H9 (cell line): ENCODE measurements at regions not wholly inside any gene's neighbourhood (a gene's known extent, or its start where the extent isn't known, plus 50 kb on each side); places are given as distances from the start of the nearest gene placed in this dataset.

Experiments used
- DNase-seq: peaks from one replicate; pipeline ENCODE4 v3.0.0-alpha.2; 2017
- H2AFZ ChIP-seq: one replicate; pipeline ENCODE4 v1.6.1; 2013; ENCODE audit warnings: mild to moderate bottlenecking, low read length, control low read depth, moderate library complexity
- H2AK5ac ChIP-seq: 2 replicates; pipeline ENCODE4 v1.6.1; 2013; ENCODE audit warnings: low read length, control low read depth, mixed read lengths; ENCODE audit not compliant: insufficient read length
- H2BK120ac ChIP-seq: one replicate; pipeline ENCODE4 v1.6.1; 2013; ENCODE audit warnings: low read depth, mild to moderate bottlenecking, low read length, control low read depth, inconsistent platforms; ENCODE audit not compliant: poor library complexity, severe bottlenecking
- H2BK12ac ChIP-seq: 2 replicates; pipeline ENCODE4 v1.6.1; 2013; ENCODE audit warnings: low read length, control low read depth, mixed read lengths, low read depth; ENCODE audit not compliant: insufficient read length
- H2BK15ac ChIP-seq: 2 replicates; pipeline ENCODE4 v1.6.1; 2013; ENCODE audit warnings: low read depth, low read length, control low read depth
- H2BK20ac ChIP-seq: one replicate; pipeline ENCODE4 v1.6.1; 2013; ENCODE audit warnings: low read depth, mild to moderate bottlenecking, low read length, control low read depth, inconsistent platforms; ENCODE audit not compliant: poor library complexity, severe bottlenecking
- H2BK5ac ChIP-seq: 2 replicates; pipeline ENCODE4 v1.6.1; 2013; ENCODE audit warnings: low read length, control low read depth, mixed read lengths; ENCODE audit not compliant: insufficient read length
- H3K14ac ChIP-seq: 2 replicates; pipeline ENCODE4 v1.6.1; 2013; ENCODE audit warnings: low read length, control low read depth; ENCODE audit not compliant: insufficient read depth
- H3K18ac ChIP-seq: 2 replicates; pipeline ENCODE4 v1.6.1; 2013; ENCODE audit warnings: low read depth, mild to moderate bottlenecking, mixed read lengths, low read length, control low read depth; ENCODE audit not compliant: insufficient read length
- H3K23ac ChIP-seq: 2 replicates; pipeline ENCODE4 v1.6.1; 2013; ENCODE audit warnings: low read length, control low read depth, mixed read lengths, low read depth; ENCODE audit not compliant: insufficient read length
- H3K23me2 ChIP-seq: 2 replicates; pipeline ENCODE4 v1.6.1; 2013; ENCODE audit warnings: low read depth, mild to moderate bottlenecking, mixed read lengths, low read length, control low read depth; ENCODE audit not compliant: insufficient read length, poor library complexity, severe bottlenecking
- H3K27ac ChIP-seq: 2 replicates; pipeline ENCODE4 v1.5.1; 2013; ENCODE audit warnings: low read length, control low read depth, mixed read lengths, low read depth; ENCODE audit not compliant: insufficient read length
- H3K27me3 ChIP-seq: 2 replicates; pipeline ENCODE4 v1.6.1; 2013; ENCODE audit warnings: low read length, control low read depth, inconsistent platforms; ENCODE audit not compliant: insufficient read depth
- H3K4ac ChIP-seq: 2 replicates; pipeline ENCODE4 v1.6.1; 2013; ENCODE audit warnings: low read depth, mild to moderate bottlenecking, control low read depth, inconsistent platforms, low read length, moderate library complexity
- H3K4me1 ChIP-seq: 2 replicates; pipeline ENCODE4 v1.6.1; 2013; ENCODE audit warnings: low read length, control low read depth, inconsistent platforms; ENCODE audit not compliant: insufficient read depth
- H3K4me2 ChIP-seq: 2 replicates; pipeline ENCODE4 v1.6.1; 2013; ENCODE audit warnings: low read length, control low read depth, mixed read lengths; ENCODE audit not compliant: insufficient read length, insufficient read depth
- H3K56ac ChIP-seq: 2 replicates; pipeline ENCODE4 v1.6.1; 2013; ENCODE audit warnings: low read depth, mild to moderate bottlenecking, mixed read lengths, low read length, control low read depth; ENCODE audit not compliant: insufficient read length
- H3K79me1 ChIP-seq: 2 replicates; pipeline ENCODE4 v1.6.1; 2013; ENCODE audit warnings: low read depth, mild to moderate bottlenecking, moderate library complexity, low read length, control low read depth, inconsistent platforms; ENCODE audit not compliant: insufficient read depth, poor library complexity, severe bottlenecking
- H3K79me2 ChIP-seq: 2 replicates; pipeline ENCODE4 v1.6.1; 2013; ENCODE audit warnings: low read length, control low read depth, inconsistent platforms; ENCODE audit not compliant: insufficient read depth
- H3K9ac ChIP-seq: 2 replicates; pipeline ENCODE4 v1.6.1; 2013; ENCODE audit warnings: low read length, control low read depth, mixed read lengths; ENCODE audit not compliant: insufficient read length; ENCODE audit errors: extremely low read depth
- H3K9me3 ChIP-seq: one replicate; pipeline ENCODE4 v1.6.1; 2013; ENCODE audit warnings: low read depth, low read length, inconsistent platforms; ENCODE audit not compliant: control insufficient read depth
- H3T11ph ChIP-seq: one replicate; pipeline ENCODE4 v1.6.1; 2013; ENCODE audit warnings: mild to moderate bottlenecking, low read length, control low read depth, inconsistent platforms
- H4K20me1 ChIP-seq: one replicate; pipeline ENCODE4 v1.6.1; 2013; ENCODE audit not compliant: control insufficient read depth, insufficient read length, insufficient read depth
- H4K5ac ChIP-seq: 2 replicates; pipeline ENCODE4 v1.6.1; 2013; ENCODE audit warnings: low read depth, mild to moderate bottlenecking, mixed read lengths, low read length, control low read depth; ENCODE audit not compliant: insufficient read length
- H4K8ac ChIP-seq: replicated peaks from 2 replicates; pipeline ENCODE4 v1.6.1; 2013; ENCODE audit warnings: low read length, control low read depth, mixed read lengths, low read depth; ENCODE audit not compliant: insufficient read length
- H4K91ac ChIP-seq: 2 replicates; pipeline ENCODE4 v1.6.1; 2013; ENCODE audit warnings: low read depth, mild to moderate bottlenecking, moderate library complexity, mixed read lengths, low read length, control low read depth; ENCODE audit not compliant: insufficient read length
- H3K27ac Mint-ChIP-seq, 3 experiments: 2 replicates in 2 of 3; 3 replicates in 1 of 3; pipeline ENCODE4 v1.8.0; 2020 to 2021; ENCODE audit warnings: mixed read lengths in 3 of 3, mild to moderate bottlenecking in 1 of 3, moderate library complexity in 1 of 3
- H3K27me3 Mint-ChIP-seq: 2 replicates; pipeline ENCODE4 v1.8.0; 2021; ENCODE audit warnings: low read depth, mild to moderate bottlenecking, moderate library complexity, mixed read lengths
- H3K36me3 Mint-ChIP-seq, 3 experiments: 2 replicates in 2 of 3; 3 replicates in 1 of 3; pipeline ENCODE4 v1.8.0; 2020 to 2021; ENCODE audit warnings: low read depth in 3 of 3, mixed read lengths in 3 of 3; ENCODE audit not compliant: insufficient read depth in 1 of 3
- H3K4me1 Mint-ChIP-seq, 2 experiments: 2 replicates each; pipeline ENCODE4 v1.8.0; 2020; ENCODE audit warnings: mixed read lengths in 2 of 2
- H3K4me3 Mint-ChIP-seq, 2 experiments: 2 replicates in 1 of 2; 3 replicates in 1 of 2; pipeline ENCODE4 v1.8.0; 2020 to 2021; ENCODE audit warnings: mild to moderate bottlenecking in 2 of 2, mixed read lengths in 2 of 2, moderate library complexity in 1 of 2
- H3K9me3 Mint-ChIP-seq, 2 experiments: 2 replicates in 1 of 2; 3 replicates in 1 of 2; pipeline ENCODE4 v1.8.0; 2020; ENCODE audit warnings: mild to moderate bottlenecking in 2 of 2, mixed read lengths in 2 of 2, moderate library complexity in 1 of 2
- WGBS: extraction: QIAGEN DNeasy Blood & Tissue Kit; methylation state at CpG from one replicate; pipeline ENCODE4 v1.1.7; 2013; ENCODE audit warnings: missing lambda C conversion rate, low lambda C conversion rate, mixed read lengths; ENCODE audit not compliant: insufficient read length; ENCODE audit errors: extremely low coverage; 5-methylcytosine and 5-hydroxymethylcytosine counted together
- TF ChIP-seq, protein P1 (sequence below): fragments of 200-600 bp; sonication (generic); conservative IDR thresholded peaks from 3 replicates; pipeline ENCODE4 v1.8.0; 2021; ENCODE audit warnings: antibody characterized with exemption, mild to moderate bottlenecking

GRCh38 chr10:57884965-57885617 lies 382.6 kb downstream of the IPMK start:
- Mint-ChIP-seq H3K4me1 (no peaks in the 10 kb centered on the region), H3K36me3 (peaks cover 0 to 6% (median 0%) of the 10 kb centered on the region in 3 experiments; a peak in 2 of 7 replicates), H3K4me3 (no peak overlapping the region), H3K27me3 (no peaks in the 10 kb centered on the region), H3K9me3 (peaks cover 6 to 14% of the 10 kb centered on the region in 2 experiments; a peak in 4 of 5 replicates), H3K27ac (no peak overlapping the region)
- H3K23ac ChIP-seq: no peak overlapping the region
- no peak overlapping the region for H3K9ac ChIP-seq
- no peak overlapping the region for H2BK20ac ChIP-seq
- H3K27me3 ChIP-seq: no peaks in the 10 kb centered on the region
- no peaks in the 10 kb centered on the region for H4K20me1 ChIP-seq
- TF ChIP-seq, protein P1, sequence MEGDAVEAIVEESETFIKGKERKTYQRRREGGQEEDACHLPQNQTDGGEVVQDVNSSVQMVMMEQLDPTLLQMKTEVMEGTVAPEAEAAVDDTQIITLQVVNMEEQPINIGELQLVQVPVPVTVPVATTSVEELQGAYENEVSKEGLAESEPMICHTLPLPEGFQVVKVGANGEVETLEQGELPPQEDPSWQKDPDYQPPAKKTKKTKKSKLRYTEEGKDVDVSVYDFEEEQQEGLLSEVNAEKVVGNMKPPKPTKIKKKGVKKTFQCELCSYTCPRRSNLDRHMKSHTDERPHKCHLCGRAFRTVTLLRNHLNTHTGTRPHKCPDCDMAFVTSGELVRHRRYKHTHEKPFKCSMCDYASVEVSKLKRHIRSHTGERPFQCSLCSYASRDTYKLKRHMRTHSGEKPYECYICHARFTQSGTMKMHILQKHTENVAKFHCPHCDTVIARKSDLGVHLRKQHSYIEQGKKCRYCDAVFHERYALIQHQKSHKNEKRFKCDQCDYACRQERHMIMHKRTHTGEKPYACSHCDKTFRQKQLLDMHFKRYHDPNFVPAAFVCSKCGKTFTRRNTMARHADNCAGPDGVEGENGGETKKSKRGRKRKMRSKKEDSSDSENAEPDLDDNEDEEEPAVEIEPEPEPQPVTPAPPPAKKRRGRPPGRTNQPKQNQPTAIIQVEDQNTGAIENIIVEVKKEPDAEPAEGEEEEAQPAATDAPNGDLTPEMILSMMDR: no peak
- H3K56ac ChIP-seq: no peak overlapping the region
- no peaks in the 10 kb centered on the region for H3K79me2 ChIP-seq
- H3K9me3 ChIP-seq: no peaks in the 10 kb centered on the region
- H2AFZ ChIP-seq: no peak overlapping the region
- H3K23me2 ChIP-seq: no peaks in the 10 kb centered on the region
- H3K79me1 ChIP-seq: no peaks in the 10 kb centered on the region
- no CpG with 5 or more reads among the region's 2 CpGs for WGBS
- no peak overlapping the region for H3T11ph ChIP-seq
- H3K27ac ChIP-seq: no peak overlapping the region
- no peak overlapping the region for H4K91ac ChIP-seq
- no peak for DNase-seq
- no peak overlapping the region for H3K18ac ChIP-seq
- no peak overlapping the region for H4K5ac ChIP-seq
- H2BK12ac ChIP-seq: no peak overlapping the region
- H4K8ac ChIP-seq: no peak overlapping the region
- no peak overlapping the region for H3K4ac ChIP-seq
- H3K14ac ChIP-seq: no peak overlapping the region
- no peak overlapping the region for H2BK15ac ChIP-seq
- H2AK5ac ChIP-seq: no peak overlapping the region
- no peak overlapping the region for H2BK120ac ChIP-seq
- H3K4me2 ChIP-seq: no peak overlapping the region
- H3K4me1 ChIP-seq: no peaks in the 10 kb centered on the region
- H2BK5ac ChIP-seq: no peak overlapping the region
